GM10266 (cell line): ENCODE measurements at regions not wholly inside any gene's neighbourhood (a gene's known extent, or its start where the extent isn't known, plus 50 kb on each side); places are given as distances from the start of the nearest gene placed in this dataset.
A peak's percentile ranks its signal among the peaks of the same experiment; 100 is the strongest.

Experiments
- DNase-seq: peaks from one replicate; pipeline ENCODE4 v3.0.0; 2012; ENCODE audit errors: extremely low spot score
- CTCF ChIP-seq: IDR thresholded peaks from 2 replicates; pipeline ENCODE4 v1.5.1; 2012; ENCODE audit warnings: mild to moderate bottlenecking, low read depth; ENCODE audit not compliant: control insufficient read depth, insufficient read depth; ENCODE audit errors: missing control alignments

DNA sequence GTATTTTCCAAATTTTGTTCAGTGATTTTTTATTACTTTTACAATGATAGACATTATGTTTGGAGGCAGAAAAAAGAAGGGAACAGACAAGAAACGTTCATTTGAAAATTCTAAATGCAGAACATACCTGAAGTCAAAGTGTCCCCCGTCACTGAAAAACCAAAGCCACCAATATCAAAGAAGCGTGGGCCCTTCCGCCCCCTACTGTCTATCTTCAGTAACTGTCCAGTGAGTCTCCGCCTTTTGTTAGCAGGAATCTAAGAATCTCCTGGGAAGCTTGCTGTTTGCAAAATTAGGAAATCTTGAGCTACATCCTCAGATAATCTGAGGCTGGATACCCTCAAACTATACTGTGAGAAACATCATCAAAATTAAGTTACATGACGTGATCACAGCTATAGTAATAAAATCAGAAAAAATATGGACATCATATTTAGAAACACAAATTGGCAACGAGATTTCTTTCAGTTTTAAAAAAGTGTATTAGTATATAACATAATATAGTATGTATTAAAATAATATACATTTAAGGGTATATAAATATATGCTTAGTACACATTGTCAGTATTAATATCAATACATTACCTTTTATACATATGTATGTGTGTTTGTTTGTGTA is 169.3 kb upstream of the AKR1E2 start:
- DNase-seq: peak; percentile 33
- peak; percentile 81 for TF ChIP-seq CTCF

- no peak for TF ChIP-seq CTCF
- no peak for DNase-seq
These were observed 170.1 kb upstream of the AKR1E2 start for GRCh38 chr10:4655879-4656278.

DNA sequence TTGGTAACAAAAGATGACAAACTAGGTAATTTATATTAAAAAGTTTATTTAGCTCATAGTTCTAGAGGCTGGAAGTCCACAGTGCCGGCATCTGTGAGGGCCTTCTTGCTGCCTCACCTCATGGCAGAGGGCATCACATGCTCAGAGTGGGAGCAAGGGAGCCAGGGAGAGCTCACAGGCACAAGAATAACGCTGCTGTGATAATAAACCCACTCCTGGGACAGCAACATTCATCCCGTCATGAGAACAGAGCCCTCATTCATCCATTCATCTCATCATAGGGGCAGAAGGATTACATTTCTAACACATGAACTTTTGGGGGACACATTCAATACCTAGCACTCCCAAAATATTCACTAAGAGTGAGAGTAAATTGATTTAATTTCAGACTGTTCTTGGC is 170.6 kb upstream of the AKR1E2 start:
- no peak for TF ChIP-seq CTCF

GRCh38 chr10:4654496-4654895 is 171.5 kb upstream of the AKR1E2 start:
- no peak for TF ChIP-seq CTCF
- DNase-seq: no peak

More for the DNA sequence above, 170.6 kb upstream of the AKR1E2 start:
- DNase-seq: no peak

DNA sequence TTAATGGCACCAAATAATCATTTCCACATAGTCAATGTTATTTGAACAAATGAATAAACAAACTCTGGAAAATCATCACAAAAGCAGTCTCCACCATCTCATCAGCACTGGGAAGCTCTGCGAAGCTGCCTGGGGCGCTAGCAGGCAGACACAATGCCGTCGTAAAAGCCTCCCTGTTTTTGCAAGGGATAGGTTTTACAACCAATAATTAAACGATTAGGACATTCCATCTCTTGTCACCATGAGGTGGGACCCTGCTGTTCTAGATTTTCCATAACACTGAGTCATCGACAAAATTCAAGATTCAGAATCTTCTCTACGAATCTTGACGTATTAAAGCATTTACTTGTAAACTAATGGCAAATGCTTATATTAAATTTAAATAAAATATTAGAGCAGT is 172.8 kb upstream of the AKR1E2 start:
- DNase-seq: no peak
- no peak for TF ChIP-seq CTCF

DNA sequence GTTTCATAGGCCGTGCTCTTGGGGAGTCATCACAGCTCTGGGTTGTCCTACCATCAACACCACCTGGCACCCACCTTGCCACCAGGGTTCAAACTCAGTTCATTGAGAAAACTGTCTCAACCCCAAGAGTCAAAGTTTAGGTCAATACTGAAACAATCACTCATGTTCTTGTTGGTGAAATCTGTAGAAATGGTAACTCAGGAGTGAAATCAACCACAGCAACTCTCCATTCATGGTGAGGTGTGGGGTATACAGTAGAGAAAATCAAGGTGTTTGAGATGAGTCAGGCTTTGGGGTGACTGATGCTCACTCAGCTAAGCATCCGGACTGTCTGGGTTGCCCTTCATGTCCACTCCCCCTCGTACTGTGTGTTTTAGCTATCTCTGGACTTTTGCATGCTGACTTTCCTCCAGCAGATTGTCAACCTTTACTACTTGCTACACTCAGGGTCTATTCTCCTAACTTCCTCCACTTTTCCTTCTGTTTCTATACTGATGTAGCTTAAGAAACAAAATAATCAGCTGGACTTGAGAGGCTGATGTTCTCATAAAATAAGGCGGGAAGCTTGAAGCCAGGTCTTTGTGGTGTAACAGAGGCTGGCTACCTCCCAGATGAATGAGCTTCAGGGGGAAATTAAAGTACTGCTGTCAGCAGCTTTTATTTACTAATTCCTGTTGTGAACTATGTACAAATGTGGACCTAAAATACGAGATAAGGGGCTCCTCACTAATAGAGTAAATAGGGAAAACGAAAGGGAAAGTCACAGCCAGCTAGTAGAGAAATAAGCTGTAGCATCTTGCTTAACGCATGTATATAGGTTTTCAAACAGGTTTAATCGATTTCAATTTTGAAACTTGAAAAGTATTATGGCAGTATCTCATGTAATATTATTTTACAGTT is 173.6 kb upstream of the AKR1E2 start:
- DNase-seq: no peak
- TF ChIP-seq CTCF: no peak
